Stimulated activated CD4-positive, alpha-beta T cell treated with anti-CD3 and anti-CD28 coated beads, TNF-alpha, amount 100 ng/mL, for 24 hours (primary cell): ENCODE measurements at regions not wholly inside any gene's neighbourhood (a gene's known extent, or its start where the extent isn't known, plus 50 kb on each side); places are given as distances from the start of the nearest gene placed in this dataset.
A peak's percentile ranks its signal among the peaks of the same experiment; 100 is the strongest.

Source experiments
- DNase-seq, 3 experiments: peaks; one replicate each; pipeline ENCODE4 v3.0.0-alpha.2; 2020; ENCODE audit warnings: low read depth in 3 of 3

DNA sequence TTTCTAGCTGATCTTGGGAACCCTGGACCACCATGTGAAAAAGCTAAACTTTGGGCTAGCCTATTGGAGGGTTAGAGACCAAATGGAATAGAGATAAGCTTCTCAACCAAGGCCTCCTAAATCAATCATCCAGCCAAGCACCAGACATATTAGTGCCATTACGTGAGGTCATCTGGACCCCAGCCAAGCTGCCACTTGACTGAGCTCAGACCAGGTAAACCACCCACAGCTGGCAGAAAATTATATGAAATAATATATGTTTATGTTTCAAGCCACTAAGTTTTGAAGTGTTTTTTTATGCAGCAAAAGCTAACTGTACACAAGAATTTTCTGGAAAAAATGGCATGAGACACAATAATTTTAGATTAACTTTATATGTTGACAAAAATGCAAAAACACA is 82.6 kb upstream of the PCGF5 start:
- no peak for DNase-seq

DNA sequence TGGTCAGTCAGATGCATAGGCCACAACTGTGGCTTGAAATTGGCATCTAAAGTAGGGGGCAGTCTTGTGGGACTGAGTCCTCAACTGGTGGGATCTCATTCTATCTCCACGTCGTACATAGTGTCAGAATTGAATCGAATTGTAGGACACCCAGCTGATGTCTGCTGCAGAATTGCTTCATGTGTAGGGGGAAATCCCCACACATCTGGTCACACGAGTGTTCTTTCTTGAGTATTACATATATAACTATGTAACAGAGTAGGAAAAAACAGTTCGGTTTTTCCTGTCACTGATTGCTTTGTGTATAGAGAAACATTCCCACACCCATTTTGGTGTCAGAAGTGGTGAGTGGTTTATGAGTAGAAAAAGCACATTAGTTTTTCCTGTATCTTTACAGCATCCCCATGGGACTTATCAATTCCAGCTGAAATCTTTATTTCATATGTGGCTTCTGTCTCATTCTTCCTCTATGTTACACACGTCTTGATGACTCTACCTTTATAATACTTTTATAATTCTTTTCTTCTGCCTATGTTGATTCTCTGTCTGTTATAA is 79.4 kb upstream of the PCGF5 start:
- no peak for DNase-seq

DNA sequence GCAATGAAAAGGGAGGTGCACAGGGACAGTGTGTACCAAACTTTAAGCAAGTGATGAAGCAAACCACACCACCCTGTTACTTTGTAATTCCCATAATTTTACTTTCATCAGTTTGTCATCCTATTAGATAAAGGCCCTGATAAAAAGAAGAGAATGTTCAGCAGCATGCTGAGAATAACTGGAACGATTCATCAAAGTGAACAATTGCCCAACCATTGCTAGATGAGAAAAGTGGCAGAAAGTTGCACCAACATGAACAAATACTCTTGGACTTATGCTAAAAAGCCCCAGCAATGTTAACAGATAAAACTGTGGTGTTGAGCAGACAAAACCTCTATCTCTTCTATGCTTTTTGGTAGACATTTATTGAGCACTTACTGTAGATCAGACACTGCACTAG is 75.5 kb upstream of the PCGF5 start:
- DNase-seq, result no peak

DNA sequence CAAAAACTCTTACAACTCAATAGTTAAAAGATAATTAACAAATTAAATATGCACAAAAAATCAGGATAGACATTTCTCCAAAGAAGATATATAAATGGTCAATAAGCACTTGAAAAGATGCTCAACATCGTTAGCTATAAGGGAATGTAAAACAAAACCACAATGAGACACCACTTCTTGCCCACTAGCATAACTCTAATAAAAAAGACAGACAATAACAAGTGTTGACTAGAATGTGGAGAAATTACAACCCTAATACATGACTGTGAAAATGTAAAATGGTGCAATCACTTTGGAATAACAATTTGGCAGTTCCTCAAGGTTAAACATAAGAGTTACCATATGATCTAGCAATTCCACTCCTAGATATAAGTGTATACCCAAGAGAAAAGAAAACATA is 74.3 kb upstream of the PCGF5 start:
- DNase-seq, result no peak

DNA sequence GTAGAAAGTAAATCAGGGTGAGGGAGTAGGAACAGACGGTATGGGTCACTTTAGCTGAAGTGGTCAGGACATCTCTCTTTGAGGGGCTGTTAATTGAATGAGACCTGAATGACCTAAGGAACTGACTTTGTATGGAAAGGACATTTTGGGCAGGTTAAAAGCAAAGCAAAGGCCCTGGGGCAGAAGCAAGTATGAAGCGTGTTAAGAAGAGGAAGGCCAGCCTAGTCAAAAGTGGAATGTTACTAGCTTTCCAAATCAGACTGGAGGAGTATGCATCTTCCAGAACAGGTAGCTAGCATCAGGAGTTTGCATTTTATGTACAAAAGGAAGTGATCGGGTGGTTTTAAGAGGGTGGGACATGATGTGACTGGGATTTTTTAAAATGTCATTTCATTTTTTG is 70.9 kb upstream of the PCGF5 start:
- DNase-seq, result no peak

DNA sequence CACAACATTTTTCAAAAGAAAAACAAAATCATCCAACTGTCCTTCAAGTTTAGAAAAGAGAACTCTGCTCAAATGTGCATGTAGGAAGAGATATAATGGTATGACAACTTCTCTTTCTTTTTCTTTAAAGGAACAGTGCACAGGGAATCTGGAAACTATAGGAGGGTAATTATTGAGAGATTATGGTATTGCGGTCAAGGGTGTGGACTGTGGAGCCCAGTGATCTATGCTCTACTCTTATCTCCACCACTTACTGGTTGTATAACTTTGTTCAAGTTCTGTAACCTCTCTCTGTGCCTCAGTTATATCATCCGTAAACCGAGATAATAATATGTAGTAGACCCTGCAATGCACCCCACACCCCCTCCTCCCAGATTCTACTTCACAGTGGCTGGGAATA is 69.8 kb upstream of the PCGF5 start:
- DNase-seq, result no peak

DNA sequence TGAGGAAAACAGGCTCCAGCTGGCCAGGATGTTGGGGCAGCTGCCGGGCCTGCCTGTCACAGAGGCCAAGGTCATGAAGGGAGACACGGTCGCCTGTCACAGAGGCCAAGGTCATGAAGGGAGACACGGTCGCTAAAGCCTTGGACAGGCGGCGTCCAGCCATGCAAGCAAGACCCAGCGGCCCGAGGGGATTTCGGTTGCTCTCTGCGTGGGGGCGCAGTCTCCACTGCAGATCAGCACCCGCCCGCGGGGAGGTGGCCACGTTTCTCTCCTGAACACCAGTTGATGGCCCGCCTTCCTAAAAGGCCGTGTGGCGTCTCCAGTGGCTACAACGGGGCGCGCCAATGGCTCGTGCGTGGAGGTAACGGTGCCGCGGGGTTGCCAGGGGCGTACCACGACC is 67.0 kb upstream of the PCGF5 start:
- DNase-seq, result no peak

DNA sequence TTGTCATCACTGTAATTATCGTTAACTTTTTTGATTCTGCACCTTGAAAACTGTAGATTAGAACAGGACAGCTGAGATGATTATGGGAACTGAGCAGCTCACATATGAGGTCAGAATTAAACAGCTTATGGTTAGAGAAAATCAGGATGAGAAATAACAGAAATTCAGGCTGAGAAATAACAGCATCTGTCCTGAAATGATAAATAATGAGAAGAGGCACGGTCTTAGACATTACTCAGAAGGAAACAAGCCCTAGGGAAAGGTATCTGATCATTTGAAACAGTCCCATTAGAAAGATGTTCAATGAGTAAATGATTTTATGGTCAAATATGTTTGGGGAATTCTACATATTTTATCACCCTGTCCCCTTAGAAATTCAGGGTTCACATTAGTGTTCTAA is 65.6 kb upstream of the PCGF5 start:
- DNase-seq, result no peak

DNA sequence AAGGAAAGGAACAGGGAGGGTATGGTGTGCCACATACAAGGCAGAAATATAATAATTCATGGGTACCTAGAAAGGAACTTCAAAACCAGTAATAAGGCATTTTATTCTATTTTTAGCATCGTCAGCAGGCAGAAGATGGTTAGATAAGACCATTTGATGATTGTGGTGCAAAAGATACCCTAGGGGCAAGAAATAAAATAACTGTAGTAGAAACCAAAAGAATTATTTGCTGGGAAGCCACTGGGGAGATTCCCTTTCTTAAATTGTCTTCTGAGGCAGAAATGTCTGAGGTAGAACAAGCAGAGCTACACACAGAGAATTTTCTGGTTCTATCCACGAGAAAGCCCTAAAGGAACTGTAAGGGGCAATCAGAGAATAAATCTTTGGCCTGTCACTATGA is 64.3 kb upstream of the PCGF5 start:
- DNase-seq, result no peak

DNA sequence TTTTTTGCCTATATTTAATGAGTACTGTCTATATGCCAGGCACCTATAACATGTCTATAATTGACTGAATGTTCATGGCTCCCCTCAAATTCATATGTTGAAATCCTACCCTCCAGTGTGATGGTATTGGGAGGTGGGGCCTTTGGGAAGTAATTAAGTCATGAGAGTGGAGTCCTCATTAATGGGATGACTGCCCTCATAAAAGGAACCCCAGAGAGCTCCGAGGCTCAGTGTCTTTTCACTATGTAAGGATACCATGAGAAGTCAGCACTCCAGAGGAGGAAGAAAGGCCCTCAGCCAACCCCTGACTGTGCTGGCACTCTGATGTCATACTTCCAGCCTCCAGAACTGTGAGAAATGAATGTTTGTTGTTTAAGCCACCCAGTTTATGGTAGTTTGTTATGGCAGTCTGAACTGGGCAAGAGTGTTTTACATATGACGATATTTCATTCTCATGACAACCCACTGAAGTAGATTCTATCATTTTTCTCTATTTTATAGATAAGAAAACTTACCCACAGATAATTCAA is 61.1 kb upstream of the PCGF5 start:
- DNase-seq, result no peak

DNA sequence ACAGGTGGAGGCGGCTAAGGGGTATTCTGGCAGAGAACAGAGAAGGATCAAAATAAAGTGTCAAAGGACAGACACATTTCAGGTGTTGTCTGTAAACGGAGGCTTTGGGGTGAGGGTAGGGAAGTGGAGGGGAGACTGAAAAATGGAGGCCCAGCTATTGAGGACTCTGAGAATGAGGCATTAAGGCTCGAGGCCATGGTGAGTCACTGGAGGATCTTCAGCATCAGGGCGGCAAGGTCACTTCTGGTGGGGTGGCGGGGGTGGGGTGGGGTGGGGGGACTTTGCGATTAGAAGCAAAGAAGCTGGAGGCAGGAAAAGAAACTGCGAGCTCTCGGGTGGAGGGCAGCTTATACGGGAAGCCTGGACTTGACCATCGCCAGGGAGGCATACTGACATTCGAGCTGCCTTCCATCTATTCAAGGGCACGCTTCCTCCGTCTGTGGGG is 58.4 kb upstream of the PCGF5 start:
- DNase-seq, result peak in 2 of 3 experiments; percentile 0 to 9

DNA sequence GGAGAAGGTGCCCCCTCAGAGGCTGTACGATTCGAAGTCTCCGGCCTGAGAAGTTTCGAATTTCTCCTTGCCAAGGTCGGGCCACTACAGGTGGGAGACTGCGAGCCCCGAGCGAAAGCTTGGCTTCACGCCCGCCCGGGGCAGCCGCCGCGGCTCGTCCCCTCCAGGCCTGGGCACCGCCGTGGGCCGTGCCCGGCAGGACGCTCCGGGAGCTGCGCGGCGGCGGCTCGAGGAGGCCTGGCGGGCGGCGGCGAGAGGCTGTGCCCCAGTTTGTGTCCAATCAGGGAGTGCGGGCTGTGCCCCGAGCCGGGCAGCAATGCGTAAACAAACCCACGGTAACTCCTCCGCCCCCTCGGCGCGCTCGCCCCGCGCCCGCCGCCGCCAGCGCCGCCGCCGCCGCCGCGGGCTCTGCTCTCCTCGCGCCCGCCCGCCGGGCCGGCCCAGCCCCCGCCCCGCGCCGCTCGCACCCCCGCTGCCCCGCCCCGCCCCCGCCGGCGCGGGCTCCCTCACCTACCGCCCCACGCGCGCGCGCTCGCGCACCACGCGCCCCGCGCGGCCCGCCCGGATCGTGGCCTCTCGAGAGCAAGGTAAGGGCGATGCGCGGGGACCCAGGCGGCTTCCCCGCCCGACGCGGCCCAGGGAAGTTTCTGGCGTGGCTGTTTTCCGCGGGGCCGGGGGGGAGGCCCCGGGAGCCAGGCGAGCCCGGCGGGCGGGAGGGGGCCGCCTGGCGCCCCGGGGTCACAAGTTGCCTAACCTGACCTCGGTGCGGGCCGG is 57.8 kb upstream of the PCGF5 start:
- peak; percentile 31 to 58 (median 40) for DNase-seq

DNA sequence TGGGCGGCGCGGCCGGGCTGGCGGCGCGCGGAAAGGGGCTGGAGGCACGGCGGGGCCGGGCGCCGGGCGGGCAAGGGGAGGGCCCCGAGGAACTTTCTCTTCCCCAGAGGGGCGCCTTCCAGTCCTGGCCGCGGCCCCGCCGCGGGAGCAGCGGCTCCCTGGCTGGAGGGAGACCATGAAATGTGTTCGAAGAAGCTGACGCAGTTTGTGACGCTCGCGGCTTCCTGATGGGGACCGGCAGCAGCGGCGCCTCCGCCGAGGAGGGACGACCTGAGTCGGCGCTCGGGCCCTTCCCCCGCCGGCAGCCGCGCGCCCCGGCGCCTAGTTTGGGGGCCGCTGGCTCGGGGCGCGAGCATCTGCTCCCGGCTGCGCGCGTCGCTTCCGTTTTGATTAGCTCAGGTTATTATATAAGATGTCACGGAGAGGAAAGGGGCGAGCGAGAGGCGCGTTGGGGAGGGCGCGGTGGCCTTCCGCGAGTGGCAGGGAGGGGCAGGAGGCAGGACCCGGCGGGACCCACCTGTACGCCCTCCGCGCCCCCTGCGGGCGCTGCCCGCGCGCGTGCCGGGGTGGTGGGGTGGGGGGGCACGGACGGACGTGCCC is 57.1 kb upstream of the PCGF5 start:
- DNase-seq, result peak; percentile 42 to 58 (median 52)

DNA sequence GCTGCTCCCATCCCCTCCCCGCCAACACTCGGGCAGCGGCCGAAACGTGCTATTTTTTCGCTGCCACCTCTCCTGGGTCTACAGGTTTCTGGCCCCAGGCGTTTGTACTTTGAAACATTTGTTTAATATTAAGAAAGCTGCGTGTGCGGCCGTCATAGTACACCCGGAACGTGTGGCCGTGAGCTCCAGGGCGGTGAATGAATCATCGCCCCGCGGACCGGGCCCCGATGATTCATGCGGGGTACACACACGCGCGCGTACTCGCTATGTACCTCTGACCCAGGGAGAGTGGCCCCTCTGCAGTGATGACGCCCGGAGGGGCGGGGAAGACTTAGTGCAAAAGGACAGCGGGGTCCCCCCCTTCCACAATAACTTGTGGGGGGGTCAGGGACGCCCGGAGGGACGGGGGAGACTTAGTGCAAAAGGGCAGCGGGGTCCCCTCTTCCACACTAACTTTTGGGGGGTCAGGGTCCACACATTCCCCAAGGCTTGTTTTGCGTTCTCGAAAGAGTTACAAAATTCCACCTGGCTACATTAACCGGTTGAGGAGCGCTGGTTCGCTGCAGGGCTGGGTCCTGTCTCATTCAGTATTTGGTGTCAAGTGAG is 56.5 kb upstream of the PCGF5 start:
- peak; percentile 42 to 76 (median 46) for DNase-seq

DNA sequence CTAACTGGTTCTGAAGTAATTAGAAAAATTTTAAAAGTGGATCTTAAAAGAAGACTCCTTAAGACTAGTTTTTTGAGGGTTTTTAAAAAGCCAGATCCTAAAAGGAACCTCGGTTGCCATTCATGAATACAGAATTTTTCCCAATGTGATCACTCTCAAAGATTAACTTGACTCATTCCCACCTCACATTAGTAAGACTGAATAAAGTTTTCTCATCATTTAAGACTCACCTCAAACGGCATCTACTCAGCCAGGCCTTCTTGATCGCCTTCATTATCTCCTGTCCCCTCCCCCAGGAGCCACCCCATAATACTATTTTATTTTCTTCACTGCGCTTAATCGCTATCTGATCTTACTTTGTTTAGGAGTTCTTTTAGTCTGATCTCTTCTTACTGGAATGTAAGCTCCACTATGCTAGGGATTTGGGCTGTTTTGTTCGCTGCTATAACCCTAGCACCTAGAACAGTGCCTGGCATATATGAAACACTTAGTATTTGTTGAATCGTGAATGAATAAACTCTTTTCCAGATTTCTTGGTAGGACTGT is 55.9 kb upstream of the PCGF5 start:
- no peak for DNase-seq

DNA sequence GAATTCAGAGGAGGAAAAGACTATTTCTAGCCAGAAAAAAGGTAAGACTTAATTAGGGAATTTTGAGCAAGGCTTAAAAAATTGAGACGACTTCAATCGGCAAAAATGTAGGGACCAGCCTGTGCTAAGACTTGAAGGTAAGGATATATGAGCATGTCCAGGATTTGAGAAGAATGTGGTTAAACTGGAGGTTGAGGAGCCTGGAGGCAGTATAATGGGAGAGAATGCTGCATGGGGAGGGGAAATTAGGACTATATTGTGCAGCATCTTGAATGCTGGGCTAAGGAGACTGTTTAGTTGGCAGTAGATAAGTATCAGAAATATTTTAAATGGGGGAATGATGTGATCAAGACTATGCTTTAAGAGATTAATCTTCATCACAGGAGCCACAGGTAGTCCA is 53.1 kb upstream of the PCGF5 start:
- no peak for DNase-seq

DNA sequence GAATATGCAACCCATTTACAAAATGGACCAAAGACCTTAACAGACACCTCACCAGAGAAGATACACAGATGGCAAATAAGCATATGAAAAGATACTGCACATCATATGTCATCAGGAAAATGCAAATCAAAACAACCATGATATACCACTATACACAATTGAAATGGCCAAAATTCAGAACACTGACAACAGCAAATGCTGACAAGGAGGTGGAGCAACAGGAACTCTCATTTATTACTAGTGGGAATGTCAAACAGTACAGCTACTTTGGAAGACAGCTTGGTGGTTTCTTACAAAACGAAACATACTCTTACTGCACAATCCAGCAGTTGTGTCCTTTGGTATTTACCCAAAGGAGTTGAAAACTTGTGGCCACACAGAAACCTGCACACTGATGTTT is 50.0 kb upstream of the PCGF5 start:
- DNase-seq, result no peak
